ENCODE measurements at regions not wholly inside any gene's neighbourhood (a gene's known extent, or its start where the extent isn't known, plus 50 kb on each side); places are given as distances from the start of the nearest gene placed in this dataset.
"Not testable (repeated sequence)": the region's sequence is repeated elsewhere in the genome, so short reads cannot be mapped to it uniquely, and the experiment has no call there.

- DNase-seq (ENCODE audit: low read depth) = no peak
These were observed 223.4 kb downstream of the NAF1 start for GRCh38 chr4:162943263-162943662.

- no peak for DNase-seq (ENCODE audit: low read depth)
These were observed 227.8 kb downstream of the NAF1 start for GRCh38 chr4:162938738-162939485.

- no peak for DNase-seq (ENCODE audit: low read depth)
These were observed 231.5 kb downstream of the NAF1 start for GRCh38 chr4:162935214-162935613.

- DNase-seq (ENCODE audit: low read depth) = no peak
These were observed 235.4 kb downstream of the NAF1 start for GRCh38 chr4:162931286-162931685.

GRCh38 chr4:162921178-162921785 is 245.4 kb downstream of the NAF1 start:
- DNase-seq (ENCODE audit: low read depth) = no peak

- no peak for DNase-seq (ENCODE audit: low read depth)
These were observed 246.0 kb downstream of the NAF1 start for GRCh38 chr4:162920649-162921048.

- no peak for DNase-seq (ENCODE audit: low read depth)
These were observed 254.2 kb downstream of the NAF1 start for GRCh38 chr4:162912482-162912881.

GRCh38 chr4:162911349-162911748 is 255.3 kb downstream of the NAF1 start:
- DNase-seq (ENCODE audit: low read depth) = no peak

GRCh38 chr4:162909952-162910351 is 256.7 kb downstream of the NAF1 start:
- DNase-seq (ENCODE audit: low read depth) = no peak

- DNase-seq (ENCODE audit: low read depth) = no peak
These were observed 272.3 kb downstream of the NAF1 start for GRCh38 chr4:162894387-162894786.

GRCh38 chr4:162891788-162892707 is 274.6 kb downstream of the NAF1 start:
- no peak for DNase-seq (ENCODE audit: low read depth)

GRCh38 chr4:162878096-162878495 is 288.6 kb downstream of the NAF1 start:
- no peak for DNase-seq (ENCODE audit: low read depth)

GRCh38 chr4:162874748-162875147 is 291.9 kb downstream of the NAF1 start:
- DNase-seq (ENCODE audit: low read depth) = no peak

GRCh38 chr4:162871990-162872389 is 294.7 kb downstream of the NAF1 start:
- DNase-seq (ENCODE audit: low read depth) = no peak

- no peak for DNase-seq (ENCODE audit: low read depth)
These were observed 297.5 kb downstream of the NAF1 start for GRCh38 chr4:162869157-162869556.

- no peak for DNase-seq (ENCODE audit: low read depth)
These were observed 300.1 kb downstream of the NAF1 start for GRCh38 chr4:162866565-162866964.

- no peak for DNase-seq (ENCODE audit: low read depth)
These were observed 301.6 kb downstream of the NAF1 start for GRCh38 chr4:162865102-162865501.

- DNase-seq (ENCODE audit: low read depth) = no peak
These were observed 312.9 kb downstream of the NAF1 start for GRCh38 chr4:162853788-162854187.

- DNase-seq (ENCODE audit: low read depth) = no peak
These were observed 314.0 kb downstream of the NAF1 start for GRCh38 chr4:162852642-162853041.

GRCh38 chr4:162851241-162851758 is 315.4 kb downstream of the NAF1 start:
- DNase-seq (ENCODE audit: low read depth) = not testable (repeated sequence)

GRCh38 chr4:162849937-162850336 is 316.8 kb downstream of the NAF1 start:
- DNase-seq (ENCODE audit: low read depth) = no peak

- no peak for DNase-seq (ENCODE audit: low read depth)
These were observed 318.6 kb downstream of the NAF1 start for GRCh38 chr4:162847945-162848549.

Measured in stromal cell of bone marrow (primary cell).